Activated CD4-positive, CD25-positive, alpha-beta regulatory T cell treated with anti-CD3 and anti-CD28 coated beads, Interleukin-2, amount 50 U/mL, for 16 hours (primary cell): ENCODE measurements at regions not wholly inside any gene's neighbourhood (a gene's known extent, or its start where the extent isn't known, plus 50 kb on each side); places are given as distances from the start of the nearest gene placed in this dataset.

Experiments used
- DNase-seq: peaks from one replicate; pipeline ENCODE4 v3.0.0-alpha.2; 2020; ENCODE audit warnings: low read depth, low spot score

DNA sequence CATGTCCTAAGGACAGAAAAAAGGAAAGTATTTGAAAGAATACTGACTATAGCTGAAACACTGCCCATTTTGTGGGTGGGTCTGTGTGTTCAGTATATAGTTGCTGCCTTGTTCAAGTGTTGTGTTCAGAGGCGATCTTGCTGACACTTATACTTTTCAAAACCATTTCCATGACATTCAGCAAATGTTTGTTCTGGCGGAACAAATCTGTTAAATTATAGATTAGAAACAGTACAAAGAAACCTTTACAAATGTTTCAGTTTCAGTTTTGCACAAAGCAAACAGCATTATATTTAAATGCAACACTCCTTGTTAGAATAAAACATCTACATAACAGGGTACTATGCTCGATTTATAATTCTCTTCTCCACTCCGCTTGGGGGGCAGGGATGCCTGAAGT lies 2276.3 kb downstream of the MAT2B start:
- DNase-seq = no peak

- no peak for DNase-seq
Observed at GRCh38 chr5:165783024-165783423, 2277.6 kb downstream of the MAT2B start.

- no peak for DNase-seq
Observed at GRCh38 chr5:165786073-165786472, 2280.7 kb downstream of the MAT2B start.

- no peak for DNase-seq
Observed at GRCh38 chr5:165795073-165795472, 2289.7 kb downstream of the MAT2B start.

GRCh38 chr5:165805756-165806155 lies 2300.3 kb downstream of the MAT2B start:
- no peak for DNase-seq

GRCh38 chr5:165808335-165808734 lies 2302.9 kb downstream of the MAT2B start:
- no peak for DNase-seq

GRCh38 chr5:165809914-165810313 lies 2304.5 kb downstream of the MAT2B start:
- no peak for DNase-seq

DNA sequence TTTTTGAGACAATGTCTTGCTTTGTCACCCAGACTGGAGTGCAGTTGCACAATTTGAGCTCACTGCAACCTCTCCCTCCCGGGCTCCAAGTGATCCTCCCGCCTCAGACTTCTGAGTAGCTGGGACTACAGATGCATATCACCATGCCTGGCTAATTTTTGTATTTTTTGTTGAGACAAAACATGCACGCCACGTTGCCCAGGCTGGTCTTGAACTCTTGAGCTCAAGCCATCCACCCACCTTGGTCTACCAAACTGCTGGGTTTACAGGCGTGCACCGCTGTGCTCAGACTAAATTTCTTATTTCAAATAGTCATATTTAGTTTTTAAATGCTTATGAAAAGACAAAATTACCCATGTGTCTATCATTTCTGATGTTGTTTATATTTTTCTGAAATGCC lies 2324.1 kb downstream of the MAT2B start:
- no peak for DNase-seq

GRCh38 chr5:165834891-165835290 lies 2329.5 kb downstream of the MAT2B start:
- DNase-seq = no peak

GRCh38 chr5:165836046-165836445 lies 2330.6 kb downstream of the MAT2B start:
- DNase-seq = no peak

DNA sequence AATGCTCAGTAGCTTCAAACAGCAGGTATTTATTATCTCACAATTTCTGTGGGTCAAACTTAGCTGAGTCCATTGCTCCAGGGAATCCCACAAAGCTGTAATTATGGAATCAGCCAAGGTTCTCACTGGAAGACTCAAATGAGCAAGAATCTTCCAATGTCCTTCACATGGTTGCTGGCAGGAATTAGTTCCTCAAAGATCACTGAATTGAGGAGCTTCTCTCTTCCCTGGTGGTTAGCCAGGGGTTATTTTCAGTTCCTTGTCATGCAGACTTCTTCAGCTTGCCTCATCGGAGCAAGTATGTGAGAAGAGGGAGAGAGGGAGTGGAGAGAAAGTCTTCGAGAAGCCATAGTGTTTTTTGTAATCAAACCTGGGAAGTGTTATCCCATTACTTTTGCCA lies 2331.9 kb downstream of the MAT2B start:
- no peak for DNase-seq

DNA sequence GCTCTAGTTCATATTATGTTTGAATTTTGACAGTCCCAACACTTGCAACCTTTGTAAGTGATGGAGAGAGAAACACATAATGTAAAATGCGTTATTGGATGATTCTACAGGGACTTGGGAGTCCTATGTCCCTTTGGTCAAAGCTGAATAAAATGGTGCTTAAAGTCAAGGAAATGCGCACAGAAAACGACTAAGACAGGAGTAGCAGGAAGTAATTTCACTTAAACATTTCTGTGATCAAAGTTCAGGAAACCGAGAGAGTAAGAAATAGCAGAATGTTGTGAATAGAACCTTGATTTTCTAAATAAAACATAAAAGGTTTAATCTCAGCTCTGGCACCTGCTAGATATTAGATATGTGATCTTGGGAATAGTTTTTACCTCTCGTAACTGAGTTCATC lies 2339.2 kb downstream of the MAT2B start:
- no peak for DNase-seq

- no peak for DNase-seq
Observed at GRCh38 chr5:165858118-165858517, 2352.7 kb downstream of the MAT2B start.

- DNase-seq = no peak
Observed at GRCh38 chr5:165859251-165859650, 2353.8 kb downstream of the MAT2B start.

GRCh38 chr5:165863239-165863638 lies 2357.8 kb downstream of the MAT2B start:
- no peak for DNase-seq

- DNase-seq = no peak
Observed at GRCh38 chr5:165871291-165871690, 2365.9 kb downstream of the MAT2B start.

DNA sequence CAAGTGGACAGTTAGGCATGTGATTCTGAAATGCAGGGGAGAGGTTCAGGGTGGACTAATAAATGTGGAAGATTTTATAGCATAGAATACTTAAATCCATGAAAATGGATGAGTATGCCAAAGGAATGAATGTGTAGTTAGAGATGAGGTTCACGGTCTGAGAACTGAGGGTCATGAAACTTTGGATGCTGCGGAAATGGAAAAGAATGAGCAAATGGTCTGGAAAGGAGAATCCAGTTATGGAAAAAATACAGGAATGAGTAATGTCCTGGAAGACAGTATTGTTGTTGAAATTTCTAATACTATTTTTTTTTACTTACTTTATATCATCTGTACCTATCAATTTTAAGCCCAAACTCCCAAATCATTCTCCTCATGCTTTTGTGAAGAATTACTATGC lies 2369.4 kb downstream of the MAT2B start:
- DNase-seq = no peak

DNA sequence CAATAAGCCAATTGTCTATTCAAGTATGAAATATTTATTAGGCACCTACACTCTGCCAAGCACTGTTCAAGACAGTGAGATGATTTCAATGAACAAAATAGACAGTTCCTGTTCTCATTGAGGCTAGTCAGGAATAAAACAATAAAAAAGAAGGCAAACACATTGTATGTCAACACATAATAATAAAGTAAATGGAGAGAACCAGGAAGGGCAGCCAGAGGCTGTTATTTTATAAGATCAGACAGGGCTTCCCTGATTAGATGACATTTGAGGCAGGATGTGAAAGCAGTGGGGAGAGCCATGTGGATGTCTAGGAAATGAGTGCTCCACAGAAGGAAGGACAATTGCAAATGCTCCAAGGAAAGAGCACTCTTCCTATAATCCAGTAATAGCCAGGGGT lies 2371.1 kb downstream of the MAT2B start:
- DNase-seq = no peak

GRCh38 chr5:165877475-165877874 lies 2372.1 kb downstream of the MAT2B start:
- no peak for DNase-seq

DNA sequence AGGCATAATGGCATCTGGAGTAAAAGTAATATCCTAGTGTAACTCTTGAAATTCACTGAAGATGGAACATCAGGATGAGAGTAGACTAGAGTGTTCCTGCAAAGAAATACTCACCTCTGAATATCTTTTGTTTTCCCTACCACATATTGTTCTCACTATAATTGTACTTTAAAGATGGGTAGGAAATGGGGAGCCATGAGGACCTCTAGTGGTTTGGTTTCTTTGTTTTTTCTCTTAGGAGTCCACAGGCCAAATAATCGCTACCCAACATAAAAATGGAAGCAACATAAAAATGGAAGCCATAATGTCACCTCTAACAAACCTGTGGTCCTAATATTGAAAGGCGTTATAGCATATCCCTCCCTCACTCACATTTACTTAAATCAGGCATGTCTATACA lies 2375.8 kb downstream of the MAT2B start:
- no peak for DNase-seq

DNA sequence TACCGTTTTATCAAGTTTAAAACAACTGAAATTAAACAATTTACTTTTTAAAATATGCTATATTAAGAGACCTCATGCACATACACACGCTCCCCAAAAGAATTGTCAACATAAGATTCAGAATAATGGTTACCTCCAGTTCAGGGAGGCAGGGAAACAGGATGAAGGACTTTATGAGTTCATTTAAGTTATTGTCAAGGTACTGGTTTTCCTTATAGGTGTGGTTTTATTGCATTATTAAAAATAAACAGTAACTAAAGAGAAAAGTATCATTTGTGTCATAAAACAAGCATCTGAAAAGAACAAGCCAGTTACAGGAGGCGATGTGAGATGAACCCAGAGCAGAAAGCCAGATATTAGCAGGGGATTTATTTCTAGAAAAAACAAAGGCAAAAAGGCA lies 2376.7 kb downstream of the MAT2B start:
- no peak for DNase-seq

- DNase-seq = no peak
Observed at GRCh38 chr5:165885623-165886350, 2380.4 kb downstream of the MAT2B start.

DNA sequence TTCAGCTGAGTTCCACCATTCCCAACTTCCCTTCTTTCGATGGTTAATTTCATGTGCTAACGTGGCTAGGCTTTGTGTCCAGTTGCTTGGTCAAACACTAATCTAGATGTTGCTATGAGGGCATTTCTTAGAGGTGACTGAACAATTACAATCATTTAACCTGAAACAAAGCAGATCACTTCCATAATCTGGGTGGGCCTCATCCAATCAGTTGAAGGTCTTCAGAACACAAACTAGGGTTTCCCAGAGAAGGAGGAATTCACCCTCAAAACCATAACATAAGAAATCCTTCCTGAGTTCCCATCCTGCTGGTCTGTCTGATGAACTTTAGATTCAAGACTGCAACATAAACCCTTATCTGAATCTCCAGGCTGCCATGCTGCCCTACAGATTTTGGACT lies 2381.7 kb downstream of the MAT2B start:
- no peak for DNase-seq

DNA sequence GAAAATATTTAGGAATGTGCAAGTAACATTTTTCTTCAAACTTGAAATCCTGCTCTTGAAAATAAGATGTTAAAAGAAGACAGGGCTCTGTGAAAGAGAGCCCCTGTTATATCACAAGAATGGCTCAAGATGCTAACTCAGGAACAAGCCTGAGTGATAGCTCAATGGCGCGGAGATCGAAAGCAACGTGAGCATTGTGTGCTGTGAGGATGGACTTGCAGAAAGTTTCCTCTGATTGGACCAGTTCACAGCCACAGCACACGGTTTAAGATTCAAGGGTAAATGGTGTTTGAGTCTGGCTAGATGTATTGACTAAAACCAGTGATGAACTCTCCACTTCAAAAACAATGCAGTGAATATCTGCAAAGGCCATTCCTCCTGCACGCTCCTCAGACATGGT lies 2387.0 kb downstream of the MAT2B start:
- no peak for DNase-seq
